PC-3 (cell line): ENCODE measurements at regions not wholly inside any gene's neighbourhood (a gene's known extent, or its start where the extent isn't known, plus 50 kb on each side); places are given as distances from the start of the nearest gene placed in this dataset.

Experiments used
- ATAC-seq: fragments of 200-7000 bp; cut with Tn5 transposase; 2 replicates; pipeline ENCODE4 v1.9.1; 2020; ENCODE audit warnings: mild to moderate bottlenecking, moderate library complexity
- BruUV-seq: library from RNA; stranded (reverse); fragments of 400-500 nt; replicated peaks from 2 replicates; lab custom pipeline; 2021; lab: Mats Ljungman, UMichigan
- CTCF ChIA-PET: fragments of 300-600 bp; sonication (Branson Sonifier 250); formaldehyde crosslinking; loops from one replicate; lab custom pipeline; 2022; ENCODE audit warnings: antibody characterized with exemption; lab: Charles Lee
- POLR2A ChIA-PET: fragments of 300-600 bp; sonication (Branson Sonifier 250); formaldehyde crosslinking; loops from one replicate; lab custom pipeline; 2022; ENCODE audit warnings: antibody characterized with exemption; ENCODE audit not compliant: unreplicated experiment; lab: Charles Lee
- DNase-seq: peaks from one replicate; pipeline ENCODE4 v3.0.0-alpha.2; 2015
- H2AFZ ChIP-seq: fragments of 300-600 bp; sonication (generic); 2 replicates; pipeline ENCODE4 v1.6.0; 2016; ENCODE audit warnings: antibody characterized with exemption, low read length
- H3F3A ChIP-seq: fragments of 300-600 bp; sonication (generic); one replicate; pipeline ENCODE4 v1.6.0; 2017; ENCODE audit warnings: antibody characterized with exemption, low read length, control low read depth, mild to moderate bottlenecking; ENCODE audit not compliant: unreplicated experiment
- H3K27ac ChIP-seq: fragments of 300-600 bp; sonication (generic); 2 replicates; pipeline ENCODE4 v1.5.1; 2016; ENCODE audit warnings: mild to moderate bottlenecking, low read length
- H3K27me3 ChIP-seq: fragments of 300-600 bp; sonication (generic); 2 replicates; pipeline ENCODE4 v1.6.1; 2016; ENCODE audit warnings: low read length, mixed read lengths
- H3K36me3 ChIP-seq: fragments of 300-600 bp; sonication (generic); 2 replicates; pipeline ENCODE4 v1.6.1; 2016; ENCODE audit warnings: low read depth, mixed run types, low read length, mixed read lengths
- H3K4me1 ChIP-seq: fragments of 300-600 bp; sonication (generic); 2 replicates; pipeline ENCODE4 v1.5.1; 2016; ENCODE audit warnings: low read length; ENCODE audit not compliant: insufficient read depth
- H3K4me2 ChIP-seq: fragments of 300-600 bp; sonication (generic); 2 replicates; pipeline ENCODE4 v1.6.0; 2016; ENCODE audit warnings: low read length
- H3K4me3 ChIP-seq: fragments of 300-600 bp; sonication (generic); 2 replicates; pipeline ENCODE4 v1.5.1; 2016; ENCODE audit warnings: mild to moderate bottlenecking, low read length, mixed read lengths
- H3K79me2 ChIP-seq: fragments of 300-600 bp; sonication (generic); 2 replicates; pipeline ENCODE4 v1.6.1; 2017; ENCODE audit warnings: low read length, mixed read lengths
- H3K9ac ChIP-seq: fragments of 300-600 bp; sonication (generic); 2 replicates; pipeline ENCODE4 v1.6.0; 2016; ENCODE audit warnings: mild to moderate bottlenecking, low read length
- H3K9me2 ChIP-seq: fragments of 300-600 bp; sonication (generic); replicated peaks from 2 replicates; pipeline ENCODE4 v1.6.1; 2016; ENCODE audit warnings: mixed run types, low read length, mixed read lengths
- H3K9me3 ChIP-seq: fragments of 300-600 bp; sonication (generic); 2 replicates; pipeline ENCODE4 v1.6.1; 2016; ENCODE audit warnings: low read length, mixed read lengths
- H4K20me1 ChIP-seq: fragments of 300-600 bp; sonication (generic); 2 replicates; pipeline ENCODE4 v1.6.1; 2016; ENCODE audit warnings: low read length, mixed read lengths
- EZH2 ChIP-seq: fragments of 300-600 bp; sonication (generic); IDR thresholded peaks from one replicate; pipeline ENCODE4 v1.6.1; 2017; ENCODE audit warnings: antibody characterized with exemption, mild to moderate bottlenecking, low read length; ENCODE audit not compliant: unreplicated experiment
- EZH2phosphoT487 ChIP-seq: fragments of 300-600 bp; sonication (generic); IDR thresholded peaks from 2 replicates; pipeline ENCODE4 v1.6.1; 2018; ENCODE audit warnings: mild to moderate bottlenecking, antibody characterized with exemption, low read length, borderline replicate concordance
- intact Hi-C: fragments of 100-400 bp; cut with micrococcal nuclease; formaldehyde crosslinking; loops from 2 replicates; pipeline ENCODE4 v1.9.0; 2023
- TF ChIP-seq, protein P1 (sequence below): fragments of 300-600 bp; sonication (generic); conservative IDR thresholded peaks from 2 replicates; pipeline ENCODE4 v1.5.1; 2017; ENCODE audit warnings: antibody characterized with exemption, low read depth, mild to moderate bottlenecking, low read length

DNA sequence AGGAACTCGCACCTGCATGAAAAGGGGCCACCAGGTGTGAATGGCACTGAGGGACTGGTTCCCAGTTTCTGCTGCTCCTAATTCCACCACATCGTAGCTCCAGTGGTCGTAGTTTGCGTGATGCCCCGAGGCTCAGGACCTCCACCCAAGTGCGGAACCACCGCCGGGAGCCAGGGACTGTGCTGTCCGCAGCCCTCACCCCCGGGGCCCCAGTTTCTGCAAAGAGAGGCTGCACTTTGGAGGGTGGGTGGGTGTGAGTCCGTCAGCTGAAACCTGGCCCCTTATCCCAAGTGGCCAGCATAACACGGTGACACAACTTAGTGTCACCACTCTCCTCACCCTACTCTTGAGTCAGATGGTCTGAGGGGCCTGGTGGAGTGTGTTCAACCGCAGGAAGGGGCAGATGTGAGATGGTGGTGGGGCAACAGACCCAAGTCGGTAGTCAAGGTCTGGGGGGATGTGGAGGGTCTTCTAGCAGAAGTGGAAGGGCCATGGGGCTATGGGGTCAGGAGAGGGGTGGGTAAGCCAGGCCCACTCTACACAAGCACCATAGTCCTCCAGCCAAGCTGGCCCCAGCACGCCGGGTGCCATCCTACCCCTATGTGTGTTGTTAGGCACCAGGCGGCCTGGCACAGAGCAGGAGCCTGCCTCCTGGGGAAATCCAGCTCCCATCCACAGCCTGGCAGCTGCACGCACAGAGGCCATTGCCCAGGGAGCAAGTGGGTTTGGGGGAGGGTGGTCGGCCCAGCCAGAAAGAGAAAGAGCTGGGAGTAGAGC is 1301.6 kb downstream of the UQCRFS1 start:
- Histone ChIP-seq H3K27me3 (no peaks in the 10 kb centered on the region), H3K9me3 (no peaks in the 10 kb centered on the region), H3K27ac (no peak overlapping the region), H3F3A (no peaks in the 10 kb centered on the region), H3K4me1 (no peaks in the 10 kb centered on the region), H3K79me2 (no peaks in the 10 kb centered on the region), H4K20me1 (no peaks in the 10 kb centered on the region), H3K4me3 (no peak overlapping the region), H3K9me2 (no peaks in the 10 kb centered on the region), H3K4me2 (no peak overlapping the region), H3K9ac (no peak overlapping the region), H2AFZ (no peak overlapping the region), H3K36me3 (no peaks in the 10 kb centered on the region)
- no peak for DNase-seq
- TF ChIP-seq EZH2 = no peak
- no peak for TF ChIP-seq EZH2phosphoT487
- TF ChIP-seq, protein P1, sequence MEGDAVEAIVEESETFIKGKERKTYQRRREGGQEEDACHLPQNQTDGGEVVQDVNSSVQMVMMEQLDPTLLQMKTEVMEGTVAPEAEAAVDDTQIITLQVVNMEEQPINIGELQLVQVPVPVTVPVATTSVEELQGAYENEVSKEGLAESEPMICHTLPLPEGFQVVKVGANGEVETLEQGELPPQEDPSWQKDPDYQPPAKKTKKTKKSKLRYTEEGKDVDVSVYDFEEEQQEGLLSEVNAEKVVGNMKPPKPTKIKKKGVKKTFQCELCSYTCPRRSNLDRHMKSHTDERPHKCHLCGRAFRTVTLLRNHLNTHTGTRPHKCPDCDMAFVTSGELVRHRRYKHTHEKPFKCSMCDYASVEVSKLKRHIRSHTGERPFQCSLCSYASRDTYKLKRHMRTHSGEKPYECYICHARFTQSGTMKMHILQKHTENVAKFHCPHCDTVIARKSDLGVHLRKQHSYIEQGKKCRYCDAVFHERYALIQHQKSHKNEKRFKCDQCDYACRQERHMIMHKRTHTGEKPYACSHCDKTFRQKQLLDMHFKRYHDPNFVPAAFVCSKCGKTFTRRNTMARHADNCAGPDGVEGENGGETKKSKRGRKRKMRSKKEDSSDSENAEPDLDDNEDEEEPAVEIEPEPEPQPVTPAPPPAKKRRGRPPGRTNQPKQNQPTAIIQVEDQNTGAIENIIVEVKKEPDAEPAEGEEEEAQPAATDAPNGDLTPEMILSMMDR = no peak
- BruUV-seq = no TSS peak
- ChIA-PET POLR2A (no interaction called here), CTCF (no interaction called here)
- intact Hi-C loops = no loop called here
- no peak for ATAC-seq

DNA sequence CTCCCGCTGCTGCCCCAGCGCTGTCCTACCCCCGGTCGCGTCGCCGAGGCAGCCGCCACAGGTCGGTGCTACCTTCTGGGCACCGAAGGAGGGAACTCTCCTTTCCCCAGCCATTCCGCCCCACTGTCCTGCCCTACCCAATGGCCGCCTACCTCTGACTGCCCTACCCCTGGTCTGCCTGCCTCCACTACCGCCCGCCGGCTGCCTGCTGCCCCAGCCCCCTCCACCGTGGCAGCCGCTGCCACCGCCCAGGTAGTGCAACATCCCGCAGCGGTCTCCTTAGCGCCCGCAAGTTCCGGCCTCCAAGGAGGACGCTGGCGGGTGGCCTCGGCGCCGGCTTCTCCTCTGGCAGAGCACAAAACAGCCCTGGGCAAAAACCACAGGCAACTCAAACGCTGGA is 1303.1 kb downstream of the UQCRFS1 start:
- no peak overlapping the region for H3K4me3 ChIP-seq
- DNase-seq (no peak), ATAC-seq (no peak)
- no peak overlapping the region for H3K9ac ChIP-seq
- H3K9me3 ChIP-seq = no peaks in the 10 kb centered on the region
- no TSS peak for BruUV-seq
- H3F3A ChIP-seq = no peaks in the 10 kb centered on the region
- H3K36me3 ChIP-seq = no peaks in the 10 kb centered on the region
- intact Hi-C loops = no loop called here
- H3K27me3 ChIP-seq = no peaks in the 10 kb centered on the region
- no peaks in the 10 kb centered on the region for H4K20me1 ChIP-seq
- no peak overlapping the region for H2AFZ ChIP-seq
- TF ChIP-seq, protein P1 = no peak
- no peak for TF ChIP-seq EZH2
- no peak for TF ChIP-seq EZH2phosphoT487
- ChIA-PET POLR2A (no interaction called here), CTCF (no interaction called here)
- no peak overlapping the region for H3K4me2 ChIP-seq
- H3K27ac ChIP-seq = no peak overlapping the region
- H3K79me2 ChIP-seq = no peaks in the 10 kb centered on the region
- no peaks in the 10 kb centered on the region for H3K9me2 ChIP-seq
- no peaks in the 10 kb centered on the region for H3K4me1 ChIP-seq

DNA sequence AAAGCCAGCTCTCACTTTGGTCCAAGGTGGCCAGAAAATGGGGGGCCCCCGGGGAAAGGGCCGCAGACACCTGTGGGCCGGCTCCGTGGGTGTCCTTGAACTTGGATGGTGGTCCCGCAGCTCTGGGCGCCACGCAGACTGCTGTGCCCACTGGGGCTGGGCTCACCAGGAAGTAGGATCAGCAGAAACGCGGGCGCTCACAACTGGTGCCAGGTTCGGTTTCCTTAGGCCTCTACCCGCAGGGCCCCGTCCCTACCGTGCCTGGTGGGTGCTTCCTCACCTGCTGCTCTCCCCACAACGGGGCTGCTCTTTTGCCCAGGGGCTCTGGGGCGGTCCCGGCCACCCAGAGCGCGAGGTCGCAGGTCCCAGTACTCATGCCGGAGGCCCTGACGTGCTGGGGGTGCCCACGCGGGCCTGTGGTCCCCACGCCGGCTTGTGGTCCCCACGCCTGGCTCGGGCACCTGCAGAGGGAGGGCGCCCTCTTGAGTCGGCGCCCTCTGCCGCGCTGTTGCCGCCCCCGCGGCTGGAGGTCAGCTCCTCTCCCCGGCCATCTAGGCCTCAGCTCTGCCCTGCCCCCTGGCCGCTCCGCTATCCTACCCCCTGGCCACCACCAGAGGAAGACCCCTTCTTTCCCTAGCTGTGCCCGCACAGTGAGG is 1303.6 kb downstream of the UQCRFS1 start:
- H3K9me3 ChIP-seq = no peaks in the 10 kb centered on the region
- DNase-seq = no peak
- no peak for ATAC-seq
- H3K79me2 ChIP-seq = no peaks in the 10 kb centered on the region
- ChIA-PET CTCF (no interaction called here), POLR2A (no interaction called here)
- H3K9me2 ChIP-seq = no peaks in the 10 kb centered on the region
- H3K9ac ChIP-seq = no peak overlapping the region
- H3K27ac ChIP-seq = no peak overlapping the region
- intact Hi-C loops = no loop called here
- no peaks in the 10 kb centered on the region for H4K20me1 ChIP-seq
- H3K27me3 ChIP-seq = no peaks in the 10 kb centered on the region
- TF ChIP-seq EZH2 (no peak), EZH2phosphoT487 (no peak)
- TF ChIP-seq, protein P1 = no peak
- no peak overlapping the region for H3K4me2 ChIP-seq
- H3K4me3 ChIP-seq = no peak overlapping the region
- H2AFZ ChIP-seq = no peak overlapping the region
- no peaks in the 10 kb centered on the region for H3K4me1 ChIP-seq
- no peaks in the 10 kb centered on the region for H3F3A ChIP-seq
- no peaks in the 10 kb centered on the region for H3K36me3 ChIP-seq
- no TSS peak for BruUV-seq
